RPMI8226 (cell line): ENCODE measurements at regions not wholly inside any gene's neighbourhood (a gene's known extent, or its start where the extent isn't known, plus 50 kb on each side); places are given as distances from the start of the nearest gene placed in this dataset.

ENCODE experiments used
- DNase-seq: peaks from one replicate; pipeline ENCODE4 v3.0.0-alpha.2; 2015

- DNase-seq: no peak
Measured at GRCh38 chr7:1286946-1287645, 54.4 kb downstream of the UNCX start.

- DNase-seq: no peak
Measured at GRCh38 chr7:1287752-1288201, 55.1 kb downstream of the UNCX start.

- DNase-seq: no peak
Measured at GRCh38 chr7:1288390-1288995, 55.8 kb downstream of the UNCX start.

GRCh38 chr7:1288996-1289551, 56.4 kb downstream of the UNCX start:
- DNase-seq: no peak

- no peak for DNase-seq
Measured at GRCh38 chr7:1289666-1290025, 57.0 kb downstream of the UNCX start.

GRCh38 chr7:1290026-1290678, 57.5 kb downstream of the UNCX start:
- DNase-seq: peak; percentile 72

GRCh38 chr7:1290679-1291356, 58.1 kb downstream of the UNCX start:
- no peak for DNase-seq

GRCh38 chr7:1291357-1291689, 58.7 kb downstream of the UNCX start:
- no peak for DNase-seq

- DNase-seq: no peak
Measured at GRCh38 chr7:1291845-1292765, 59.4 kb downstream of the UNCX start.

- no peak for DNase-seq
Measured at GRCh38 chr7:1292972-1293830, 60.5 kb downstream of the UNCX start.

GRCh38 chr7:1293950-1294411, 61.3 kb downstream of the UNCX start:
- DNase-seq: no peak

GRCh38 chr7:1295776-1296355, 63.2 kb downstream of the UNCX start:
- no peak for DNase-seq

GRCh38 chr7:1296356-1296981, 63.8 kb downstream of the UNCX start:
- no peak for DNase-seq

- no peak for DNase-seq
Measured at GRCh38 chr7:1297017-1297960, 64.6 kb downstream of the UNCX start.

- DNase-seq: no peak
Measured at GRCh38 chr7:1298051-1298930, 65.6 kb downstream of the UNCX start.

- no peak for DNase-seq
Measured at GRCh38 chr7:1298931-1299885, 66.5 kb downstream of the UNCX start.

GRCh38 chr7:1300206-1300605, 67.5 kb downstream of the UNCX start:
- no peak for DNase-seq
